Activated CD4-positive, alpha-beta T cell treated with anti-CD3 and anti-CD28 coated beads, Interleukin-2, amount 10 ng/mL, durations not matched to agents 24 days and 14 days (primary cell): ENCODE measurements at regions not wholly inside any gene's neighbourhood (a gene's known extent, or its start where the extent isn't known, plus 50 kb on each side); places are given as distances from the start of the nearest gene placed in this dataset.
"Not testable (repeated sequence)": the region's sequence is repeated elsewhere in the genome, so short reads cannot be mapped to it uniquely, and the experiment has no call there.

ENCODE experiments used
- DNase-seq: peaks from one replicate; pipeline ENCODE4 v3.0.0; 2022
- H3K27ac Mint-ChIP-seq: one replicate; pipeline ENCODE4 v1.8.0; 2022; ENCODE audit warnings: mild to moderate bottlenecking, mixed read lengths
- H3K27me3 Mint-ChIP-seq: one replicate; pipeline ENCODE4 v1.8.0; 2022; ENCODE audit warnings: mixed read lengths
- H3K36me3 Mint-ChIP-seq: one replicate; pipeline ENCODE4 v1.8.0; 2022; ENCODE audit warnings: low read depth, mild to moderate bottlenecking, mixed read lengths
- H3K4me1 Mint-ChIP-seq: one replicate; pipeline ENCODE4 v1.8.0; 2021; ENCODE audit warnings: mixed read lengths
- H3K4me3 Mint-ChIP-seq: one replicate; pipeline ENCODE4 v1.8.0; 2022; ENCODE audit warnings: mild to moderate bottlenecking, moderate library complexity, mixed read lengths
- H3K9me3 Mint-ChIP-seq: one replicate; pipeline ENCODE4 v1.8.0; 2021; ENCODE audit warnings: mixed read lengths
- intact Hi-C: fragments of 100-400 bp; cut with micrococcal nuclease; formaldehyde crosslinking; loops from one replicate; pipeline ENCODE4 v1.15.1; 2023

DNA sequence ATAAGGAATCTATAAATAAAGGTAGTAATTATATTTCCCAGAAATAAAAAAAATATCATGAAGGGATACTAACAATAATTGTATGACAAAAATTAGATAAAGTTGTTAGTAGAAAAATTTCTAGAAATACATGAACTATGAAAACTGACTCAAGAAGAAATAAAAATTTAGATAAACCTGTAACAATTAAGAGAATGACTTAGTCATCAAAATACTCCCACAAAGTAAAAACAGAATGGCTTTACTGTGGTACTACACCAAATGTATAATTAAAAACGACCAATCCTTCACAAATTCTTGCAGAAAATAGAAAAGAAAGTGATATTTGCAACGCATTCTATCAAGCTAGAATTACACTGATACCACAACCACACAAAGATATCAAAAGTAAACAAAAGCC is 176.2 kb upstream of the ETV3 start:
- peaks cover 10% of the 10 kb centered on the region for H3K9me3 Mint-ChIP-seq
- intact Hi-C loops, result no loop called here
- H3K27me3 Mint-ChIP-seq, result peaks cover 15% of the 10 kb centered on the region
- H3K36me3 Mint-ChIP-seq, result no peaks in the 10 kb centered on the region
- H3K4me3 Mint-ChIP-seq, result no peak overlapping the region
- H3K27ac Mint-ChIP-seq, result no peak overlapping the region
- H3K4me1 Mint-ChIP-seq, result no peaks in the 10 kb centered on the region
- no peak for DNase-seq

DNA sequence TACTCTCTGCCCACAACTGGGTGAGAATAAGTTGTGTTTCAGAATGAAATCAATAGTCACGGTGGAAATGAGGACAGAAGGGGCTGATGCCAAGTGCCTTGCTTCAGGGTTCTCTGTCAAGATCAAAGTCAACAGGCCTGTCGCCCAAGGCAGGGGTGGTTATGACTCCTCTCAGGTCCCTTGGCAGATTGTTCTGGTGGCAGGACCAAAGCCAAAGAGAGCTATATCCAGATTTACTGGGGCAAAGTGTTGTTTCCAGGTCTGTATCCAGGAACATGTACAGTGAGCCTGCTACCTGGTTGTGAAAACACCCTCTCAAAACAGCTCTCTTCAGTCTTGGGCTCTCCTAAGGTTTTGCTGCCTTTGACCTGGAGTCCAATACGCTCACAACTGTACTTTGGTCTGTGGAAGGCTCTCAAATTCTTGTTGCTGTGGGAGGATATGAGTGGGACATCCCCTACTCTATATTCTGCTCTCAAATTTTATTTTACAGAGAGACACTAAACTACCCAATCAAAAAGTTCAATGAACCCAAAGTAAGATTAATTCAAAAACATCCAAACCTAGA is 175.1 kb upstream of the ETV3 start:
- peaks cover 10% of the 10 kb centered on the region for H3K9me3 Mint-ChIP-seq
- H3K27me3 Mint-ChIP-seq, result peaks cover 15% of the 10 kb centered on the region
- no peak for DNase-seq
- H3K27ac Mint-ChIP-seq, result no peak overlapping the region
- no peaks in the 10 kb centered on the region for H3K36me3 Mint-ChIP-seq
- no peak overlapping the region for H3K4me3 Mint-ChIP-seq
- H3K4me1 Mint-ChIP-seq, result no peaks in the 10 kb centered on the region
- intact Hi-C loops, result no loop called here

DNA sequence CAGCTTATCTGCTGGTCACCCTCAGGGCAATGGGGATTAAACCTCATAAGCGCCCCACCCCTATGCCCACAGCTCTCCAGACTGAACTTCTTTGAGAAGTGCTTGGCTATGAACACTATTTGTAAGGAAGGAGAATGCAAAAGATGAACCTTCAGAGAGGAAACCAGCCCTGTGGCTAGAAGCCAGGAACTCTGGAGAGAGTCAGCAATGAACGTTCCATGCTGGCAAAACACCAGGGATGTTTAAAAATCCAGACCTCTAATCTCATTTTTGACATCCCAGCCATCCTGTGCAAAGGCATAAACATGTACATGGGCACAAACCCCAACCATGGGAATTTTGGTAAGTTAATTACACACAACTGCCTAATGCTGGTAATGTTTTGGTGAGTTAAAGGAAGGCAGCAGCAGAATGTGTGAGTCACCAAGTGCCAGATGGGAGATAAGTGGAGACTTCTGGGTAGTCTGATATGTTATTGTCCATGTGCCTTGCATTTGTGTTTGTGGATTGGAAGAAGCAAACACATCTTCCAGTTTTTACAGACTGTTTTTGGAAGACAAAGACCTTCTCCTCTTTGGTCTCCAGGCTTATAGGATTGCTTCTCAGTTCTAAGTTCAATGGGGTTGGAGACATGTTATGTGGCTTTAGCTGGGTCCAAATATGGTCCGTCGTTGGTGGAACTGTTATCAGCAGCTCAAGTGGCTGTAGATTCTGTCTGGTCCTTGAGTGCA is 174.1 kb upstream of the ETV3 start:
- Mint-ChIP-seq H3K4me1 (no peaks in the 10 kb centered on the region), H3K4me3 (no peak overlapping the region), H3K9me3 (peaks cover 2% of the 10 kb centered on the region), H3K27ac (no peak overlapping the region), H3K36me3 (no peaks in the 10 kb centered on the region), H3K27me3 (peaks cover 10% of the 10 kb centered on the region)
- DNase-seq, result no peak
- intact Hi-C loops, result no loop called here

DNA sequence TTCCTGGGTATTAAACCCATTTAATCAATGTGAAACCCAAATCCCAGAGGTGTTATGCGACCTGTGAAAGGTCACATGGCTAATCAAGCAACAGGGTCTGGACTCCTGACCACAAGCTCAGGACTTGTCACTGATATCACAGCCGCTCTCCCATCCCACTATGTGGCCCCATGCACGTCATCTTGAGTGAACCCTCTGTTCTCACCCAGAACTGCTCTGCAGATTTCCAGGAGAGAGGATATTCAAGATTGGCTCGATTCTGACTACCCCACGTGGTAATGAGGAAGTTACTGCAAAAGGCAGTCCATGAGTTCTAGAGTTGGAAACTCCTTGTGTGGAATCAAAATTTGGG is 173.5 kb upstream of the ETV3 start:
- no peak for DNase-seq
- intact Hi-C loops, result no loop called here
- Mint-ChIP-seq H3K4me3 (no peak overlapping the region), H3K36me3 (no peaks in the 10 kb centered on the region), H3K4me1 (no peaks in the 10 kb centered on the region), H3K27ac (no peak overlapping the region), H3K27me3 (peaks cover 10% of the 10 kb centered on the region), H3K9me3 (no peaks in the 10 kb centered on the region)

DNA sequence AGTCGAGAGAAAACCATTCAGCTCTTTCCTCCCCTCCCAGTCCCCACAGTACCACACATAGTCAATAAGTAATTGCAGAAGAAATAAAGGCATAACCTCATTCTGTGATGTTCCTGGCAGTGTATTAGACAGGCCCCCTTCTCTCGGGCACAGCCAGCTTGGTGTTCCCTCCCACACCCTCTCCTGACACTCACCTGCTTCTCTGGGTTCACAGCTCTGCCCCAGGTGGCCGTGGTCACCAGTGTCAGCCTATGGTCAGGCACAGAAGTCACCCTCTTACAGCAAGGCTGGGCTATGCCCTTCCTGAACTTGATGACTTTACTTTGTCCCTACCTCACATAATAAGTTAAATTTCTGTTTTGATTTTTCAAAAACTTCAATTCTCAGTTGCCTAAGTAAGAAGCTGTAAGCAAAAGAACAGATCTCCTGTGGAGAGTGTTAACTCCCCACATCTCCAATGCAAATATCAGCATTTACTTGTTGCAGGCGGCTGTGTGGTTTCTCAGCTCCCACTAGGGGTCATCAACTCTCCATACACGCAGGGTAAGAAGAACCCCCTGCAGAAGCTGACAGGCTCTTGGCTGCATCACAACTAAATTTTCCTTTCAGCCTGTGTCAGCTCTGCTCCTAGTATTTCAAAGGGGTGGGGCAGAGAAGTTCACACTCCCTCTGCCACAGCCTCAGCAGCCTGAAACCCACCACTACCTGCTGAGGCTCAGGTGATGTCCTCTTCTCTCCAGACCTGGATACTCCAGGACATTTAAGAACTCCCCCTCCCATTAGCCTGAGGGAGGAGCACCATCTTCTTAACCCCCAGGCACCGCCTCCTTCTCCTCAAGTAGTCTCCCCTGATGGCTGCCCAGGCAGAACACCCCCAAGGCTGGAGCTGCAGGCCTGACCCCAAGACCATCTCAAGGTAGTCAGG is 172.9 kb upstream of the ETV3 start:
- H3K27ac Mint-ChIP-seq, H3K9me3 Mint-ChIP-seq, H3K4me3 Mint-ChIP-seq, DNase-seq, intact Hi-C loops, H3K4me1 Mint-ChIP-seq, H3K36me3 Mint-ChIP-seq: not testable (repeated sequence)
- peaks cover 10% of the 10 kb centered on the region for H3K27me3 Mint-ChIP-seq

DNA sequence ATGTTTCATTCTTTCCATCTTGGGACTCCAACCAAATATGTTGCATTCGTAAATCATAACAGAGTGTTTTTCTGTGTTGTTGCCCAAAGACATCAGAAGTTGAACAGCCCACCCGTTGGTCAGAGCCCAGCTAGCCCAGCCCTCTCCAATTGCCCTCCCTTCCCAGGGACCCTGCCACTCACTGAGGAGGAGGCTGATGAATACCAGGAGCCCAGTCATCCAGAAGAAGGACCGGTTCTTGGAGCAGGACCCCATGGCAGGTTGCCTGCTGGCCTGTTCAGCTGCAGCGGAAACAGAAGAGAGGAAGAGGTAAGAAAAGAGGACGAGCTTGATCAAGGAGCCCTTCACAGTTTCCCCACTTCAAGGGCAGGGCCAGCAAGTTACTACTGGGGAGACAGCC is 172.2 kb upstream of the ETV3 start:
- Mint-ChIP-seq H3K27me3 (peaks cover 10% of the 10 kb centered on the region), H3K27ac (no peak overlapping the region), H3K9me3 (no peaks in the 10 kb centered on the region), H3K4me3 (no peak overlapping the region), H3K36me3 (no peaks in the 10 kb centered on the region), H3K4me1 (no peaks in the 10 kb centered on the region)
- intact Hi-C loops, result no loop called here
- DNase-seq, result no peak

DNA sequence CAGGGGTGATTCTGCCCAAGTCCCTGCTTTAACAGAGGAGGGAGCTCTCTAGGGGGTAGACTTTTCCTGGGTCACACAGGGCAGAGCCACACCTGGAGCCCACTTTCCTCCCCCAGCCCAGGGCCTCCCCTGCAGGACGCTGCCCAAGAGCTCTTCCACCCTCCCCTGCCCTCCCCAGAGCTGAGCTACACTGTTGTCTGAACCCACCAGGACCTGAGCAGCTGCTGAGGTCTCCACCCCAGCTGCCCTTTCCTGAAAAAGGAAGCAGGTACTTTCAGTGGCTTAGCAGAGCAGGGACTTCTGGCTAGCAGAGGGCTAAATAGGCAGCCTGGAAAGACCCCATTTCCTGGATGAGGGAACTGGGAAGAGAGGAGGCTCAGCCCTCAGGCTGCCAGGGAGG is 169.3 kb upstream of the ETV3 start:
- no peak overlapping the region for H3K4me3 Mint-ChIP-seq
- H3K9me3 Mint-ChIP-seq, result no peaks in the 10 kb centered on the region
- DNase-seq, result no peak
- H3K27me3 Mint-ChIP-seq, result peaks cover 7% of the 10 kb centered on the region
- H3K27ac Mint-ChIP-seq, result no peak overlapping the region
- no peaks in the 10 kb centered on the region for H3K36me3 Mint-ChIP-seq
- intact Hi-C loops, result no loop called here
- H3K4me1 Mint-ChIP-seq, result no peaks in the 10 kb centered on the region

DNA sequence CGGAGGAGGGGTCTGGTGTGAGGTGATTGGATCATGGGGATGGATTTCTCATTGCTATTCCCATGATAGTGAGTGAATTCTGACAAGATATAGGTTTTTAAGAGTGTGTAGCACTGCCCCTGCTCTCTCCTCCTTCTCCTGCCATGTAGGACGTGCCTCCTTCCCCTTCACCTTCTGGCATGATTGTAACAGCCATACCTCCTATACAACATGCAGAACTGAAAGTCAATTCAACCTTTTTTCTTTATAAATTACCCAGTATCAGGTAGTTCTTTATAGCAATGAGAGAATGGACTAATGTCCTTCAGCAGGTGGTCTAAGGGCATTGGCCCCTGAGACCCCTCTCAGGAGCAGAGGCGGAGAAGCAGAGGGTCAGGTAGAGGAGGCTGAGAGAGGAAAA is 168.7 kb upstream of the ETV3 start:
- no peak overlapping the region for H3K4me3 Mint-ChIP-seq
- H3K27ac Mint-ChIP-seq, result no peak overlapping the region
- intact Hi-C loops, result no loop called here
- peaks cover 4% of the 10 kb centered on the region for H3K27me3 Mint-ChIP-seq
- H3K36me3 Mint-ChIP-seq, result no peaks in the 10 kb centered on the region
- no peaks in the 10 kb centered on the region for H3K9me3 Mint-ChIP-seq
- DNase-seq, result no peak
- no peaks in the 10 kb centered on the region for H3K4me1 Mint-ChIP-seq

DNA sequence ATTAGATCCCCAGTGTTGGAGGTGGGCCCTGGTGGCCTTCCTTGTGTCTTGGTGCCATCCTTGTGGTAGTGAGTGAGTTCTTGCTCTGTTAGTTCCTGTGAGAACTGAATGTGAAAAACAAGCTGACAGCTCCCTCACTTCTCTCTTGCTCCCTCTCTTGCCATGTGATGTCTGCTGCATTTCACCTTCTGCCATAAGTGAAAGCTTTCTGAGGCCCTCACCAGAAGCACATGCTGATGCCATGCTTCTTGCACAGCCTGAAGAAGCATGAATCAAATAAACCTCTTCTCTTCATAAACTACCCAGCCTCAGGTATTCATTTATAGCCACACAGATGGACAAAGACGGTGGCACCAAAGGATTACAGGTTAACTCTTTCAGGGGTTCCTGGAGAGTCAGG is 166.1 kb upstream of the ETV3 start:
- no peaks in the 10 kb centered on the region for H3K36me3 Mint-ChIP-seq
- no peaks in the 10 kb centered on the region for H3K4me1 Mint-ChIP-seq
- DNase-seq, result no peak
- intact Hi-C loops, result no loop called here
- no peak overlapping the region for H3K4me3 Mint-ChIP-seq
- peaks cover 3% of the 10 kb centered on the region for H3K27me3 Mint-ChIP-seq
- no peaks in the 10 kb centered on the region for H3K9me3 Mint-ChIP-seq
- no peak overlapping the region for H3K27ac Mint-ChIP-seq

DNA sequence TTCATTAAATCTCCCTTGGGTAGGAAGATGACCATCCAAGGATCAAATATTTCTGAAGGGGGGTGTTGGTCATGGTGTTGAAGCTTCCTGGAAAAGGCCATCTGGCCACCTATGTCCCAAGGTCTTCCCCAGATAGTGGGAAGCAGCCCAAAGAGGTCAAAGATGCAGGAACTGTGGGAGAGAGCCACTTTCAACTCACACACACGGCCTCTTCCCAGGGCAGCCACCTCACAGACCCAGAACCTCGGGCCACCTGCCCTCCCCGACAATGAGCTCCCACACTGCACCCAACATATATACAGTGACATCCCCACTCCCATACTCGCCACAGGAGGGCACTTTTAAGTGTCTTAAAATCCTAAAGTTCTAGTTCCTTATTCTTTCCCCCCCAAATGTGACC is 164.5 kb upstream of the ETV3 start:
- Mint-ChIP-seq H3K36me3 (no peaks in the 10 kb centered on the region), H3K4me3 (no peak overlapping the region), H3K27me3 (peaks cover 6% of the 10 kb centered on the region), H3K4me1 (no peaks in the 10 kb centered on the region), H3K9me3 (no peaks in the 10 kb centered on the region), H3K27ac (no peak overlapping the region)
- DNase-seq, result no peak
- intact Hi-C loops, result no loop called here

DNA sequence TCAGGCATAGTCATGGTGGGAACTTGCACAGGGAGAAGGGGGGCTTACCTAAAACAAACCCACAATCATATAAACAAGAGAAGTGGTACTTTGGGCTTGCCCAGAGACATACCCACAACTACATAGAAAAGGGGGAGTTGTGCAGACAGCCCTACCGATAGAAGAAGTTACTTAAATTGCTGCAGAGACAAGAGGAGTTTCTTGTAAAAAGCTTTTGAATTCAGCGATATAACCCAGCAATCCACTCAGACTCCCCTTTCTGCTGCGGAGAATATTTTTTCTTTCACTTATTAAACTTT is 164.0 kb upstream of the ETV3 start:
- Mint-ChIP-seq H3K36me3 (no peaks in the 10 kb centered on the region), H3K4me3 (no peak overlapping the region), H3K4me1 (no peaks in the 10 kb centered on the region), H3K27me3 (peaks cover 6% of the 10 kb centered on the region), H3K27ac (no peak overlapping the region), H3K9me3 (no peaks in the 10 kb centered on the region)
- intact Hi-C loops, result no loop called here
- DNase-seq, result no peak

DNA sequence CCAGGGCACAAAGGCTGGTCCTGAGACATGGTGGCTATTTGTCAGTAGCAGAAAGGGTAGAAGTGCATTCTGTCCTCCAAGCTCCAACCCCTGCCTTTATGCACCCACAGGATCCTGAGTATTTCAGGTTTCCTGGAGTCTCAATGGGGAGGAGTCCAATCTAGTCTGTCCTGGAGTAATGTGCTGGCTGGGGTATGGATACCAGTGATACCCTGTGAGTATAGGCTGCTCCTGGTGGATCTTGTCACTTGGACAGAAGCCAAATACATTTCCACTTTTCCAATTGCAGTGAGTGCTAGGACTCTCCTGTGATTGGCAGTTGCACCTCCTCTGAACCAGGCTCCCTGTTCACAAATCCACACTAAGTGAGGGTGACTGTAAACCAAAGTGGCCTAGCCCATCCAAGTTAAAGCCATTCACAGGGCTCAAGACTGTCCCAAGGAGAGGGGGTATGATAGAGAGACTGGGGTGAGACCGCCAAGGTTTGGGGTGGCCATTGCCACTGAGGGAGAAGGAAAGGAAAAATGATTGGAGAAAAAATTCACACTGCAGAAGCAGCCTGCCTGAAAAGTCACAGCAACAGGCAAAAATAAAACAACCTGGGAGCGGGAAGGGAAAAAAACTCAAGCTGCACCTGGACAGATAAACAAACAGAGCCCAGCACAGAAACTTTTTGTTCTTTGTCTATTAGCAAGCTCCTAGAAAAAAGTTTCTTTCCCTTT is 163.4 kb upstream of the ETV3 start:
- H3K27me3 Mint-ChIP-seq, result peaks cover 11% of the 10 kb centered on the region
- no peaks in the 10 kb centered on the region for H3K4me1 Mint-ChIP-seq
- no peaks in the 10 kb centered on the region for H3K36me3 Mint-ChIP-seq
- no peaks in the 10 kb centered on the region for H3K9me3 Mint-ChIP-seq
- no peak overlapping the region for H3K27ac Mint-ChIP-seq
- intact Hi-C loops, result no loop called here
- H3K4me3 Mint-ChIP-seq, result no peak overlapping the region
- DNase-seq, result no peak

DNA sequence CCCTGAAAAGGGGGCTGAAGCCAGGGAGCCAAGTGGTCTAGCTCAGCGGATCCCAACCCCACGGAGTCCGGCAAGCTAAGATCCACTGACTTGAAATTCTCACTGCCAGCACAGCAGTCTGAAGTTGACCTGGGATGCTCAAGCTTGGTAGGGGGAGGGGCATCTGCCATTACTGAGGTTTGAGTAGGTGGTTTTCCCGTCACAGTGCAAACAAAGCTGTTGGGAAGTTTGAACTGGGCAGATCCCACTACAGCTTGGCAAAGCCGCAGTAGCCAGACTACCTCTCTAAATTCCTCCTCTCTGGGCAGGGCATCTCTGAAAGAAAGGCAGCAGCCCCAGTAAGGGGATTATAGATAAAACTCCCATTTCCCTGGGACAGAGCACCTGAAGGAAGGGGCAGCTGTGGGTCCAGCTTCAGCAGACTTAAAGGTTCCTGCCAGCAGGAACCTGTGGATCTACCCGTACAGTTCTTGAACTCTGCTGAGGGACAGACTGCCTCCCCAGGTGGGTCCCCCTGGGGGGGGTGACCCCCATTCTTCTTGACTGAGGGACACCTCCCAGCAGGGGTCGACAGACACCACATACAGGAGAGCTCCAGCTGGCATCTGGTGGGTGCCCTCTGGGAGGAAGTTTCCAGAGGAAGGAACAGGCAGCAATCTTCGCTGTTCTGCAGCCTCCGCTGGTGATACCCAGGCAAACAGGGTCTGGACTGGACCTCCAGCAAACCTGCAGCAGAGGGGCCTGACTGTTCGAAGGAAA is 156.4 kb upstream of the ETV3 start:
- H3K27ac Mint-ChIP-seq, H3K36me3 Mint-ChIP-seq, H3K4me3 Mint-ChIP-seq, H3K9me3 Mint-ChIP-seq, DNase-seq, H3K4me1 Mint-ChIP-seq, H3K27me3 Mint-ChIP-seq, intact Hi-C loops: not testable (repeated sequence)
